ENCODE measurements at regions not wholly inside any gene's neighbourhood (a gene's known extent, or its start where the extent isn't known, plus 50 kb on each side); places are given as distances from the start of the nearest gene placed in this dataset.

DNA sequence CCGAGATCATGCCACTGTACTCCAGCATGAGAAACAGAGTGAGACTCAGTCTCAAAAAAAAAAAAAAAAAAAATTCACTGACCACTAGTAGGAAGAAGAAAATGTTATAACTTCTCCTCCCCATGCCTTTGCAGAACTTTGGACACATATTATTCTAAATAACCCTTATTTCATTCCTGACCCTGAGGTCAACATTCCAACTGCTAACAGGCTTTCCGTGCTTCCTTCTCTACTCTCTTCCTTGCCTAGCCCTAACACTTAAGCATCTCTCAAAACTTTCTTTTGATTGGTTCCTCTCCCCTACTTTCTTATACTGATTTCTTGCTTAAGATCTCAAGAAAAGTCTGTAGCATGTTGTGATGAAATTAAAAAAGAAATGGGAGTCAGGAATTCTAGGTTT, 146.8 kb downstream of the MEX3B start:
- TF ChIP-seq, protein P1, sequence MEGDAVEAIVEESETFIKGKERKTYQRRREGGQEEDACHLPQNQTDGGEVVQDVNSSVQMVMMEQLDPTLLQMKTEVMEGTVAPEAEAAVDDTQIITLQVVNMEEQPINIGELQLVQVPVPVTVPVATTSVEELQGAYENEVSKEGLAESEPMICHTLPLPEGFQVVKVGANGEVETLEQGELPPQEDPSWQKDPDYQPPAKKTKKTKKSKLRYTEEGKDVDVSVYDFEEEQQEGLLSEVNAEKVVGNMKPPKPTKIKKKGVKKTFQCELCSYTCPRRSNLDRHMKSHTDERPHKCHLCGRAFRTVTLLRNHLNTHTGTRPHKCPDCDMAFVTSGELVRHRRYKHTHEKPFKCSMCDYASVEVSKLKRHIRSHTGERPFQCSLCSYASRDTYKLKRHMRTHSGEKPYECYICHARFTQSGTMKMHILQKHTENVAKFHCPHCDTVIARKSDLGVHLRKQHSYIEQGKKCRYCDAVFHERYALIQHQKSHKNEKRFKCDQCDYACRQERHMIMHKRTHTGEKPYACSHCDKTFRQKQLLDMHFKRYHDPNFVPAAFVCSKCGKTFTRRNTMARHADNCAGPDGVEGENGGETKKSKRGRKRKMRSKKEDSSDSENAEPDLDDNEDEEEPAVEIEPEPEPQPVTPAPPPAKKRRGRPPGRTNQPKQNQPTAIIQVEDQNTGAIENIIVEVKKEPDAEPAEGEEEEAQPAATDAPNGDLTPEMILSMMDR (IDR thresholded peaks at IDR 0.05) = no peak
- TF ChIP-seq POLR2A (IDR thresholded peaks at IDR 0.05) (no peak), EP300 (IDR thresholded peaks at IDR 0.05) (no peak)
